Neural cell (in vitro differentiated cells): ENCODE measurements at regions not wholly inside any gene's neighbourhood (a gene's known extent, or its start where the extent isn't known, plus 50 kb on each side); places are given as distances from the start of the nearest gene placed in this dataset.

Source experiments
- H2AFZ ChIP-seq: fragments of 200-600, 300-800 bp; sonication (generic), shearing (Covaris generic); 2 replicates; pipeline ENCODE4 v1.6.0; 2014; ENCODE audit warnings: low read depth, mild to moderate bottlenecking, antibody characterized with exemption, low read length, moderate library complexity
- H3F3A ChIP-seq: fragments of 200-600 bp; shearing (Covaris generic); 2 replicates; pipeline ENCODE4 v1.6.1; 2016; ENCODE audit warnings: mild to moderate bottlenecking, moderate library complexity, mixed read lengths, antibody characterized with exemption, low read length; ENCODE audit not compliant: insufficient read depth, poor library complexity, severe bottlenecking
- H3K27ac ChIP-seq: fragments of 200-600, 300-800 bp; sonication (generic), shearing (Covaris generic); 2 replicates; pipeline ENCODE4 v1.5.1; 2014; ENCODE audit warnings: mild to moderate bottlenecking, low read length, moderate library complexity
- H3K27me3 ChIP-seq: fragments of 300-800, 200-600 bp; sonication (generic), shearing (Covaris generic); 2 replicates; pipeline ENCODE4 v1.6.0; 2014; ENCODE audit warnings: mild to moderate bottlenecking, low read depth, low read length, moderate library complexity; ENCODE audit not compliant: insufficient read depth
- H3K36me3 ChIP-seq: fragments of 300-800, 200-600 bp; sonication (generic), shearing (Covaris generic); 2 replicates; pipeline ENCODE4 v1.5.1; 2014; ENCODE audit warnings: mild to moderate bottlenecking, antibody characterized with exemption, low read length, moderate library complexity; ENCODE audit not compliant: insufficient read depth
- H3K4me2 ChIP-seq: fragments of 300-800, 200-600 bp; sonication (generic), shearing (Covaris generic); 2 replicates; pipeline ENCODE4 v1.6.0; 2014; ENCODE audit warnings: mild to moderate bottlenecking, low read length
- H3K4me3 ChIP-seq: fragments of 300-800, 200-600 bp; sonication (generic), shearing (Covaris generic); 2 replicates; pipeline ENCODE4 v1.5.1; 2014; ENCODE audit warnings: mild to moderate bottlenecking, low read length, moderate library complexity
- H3K79me2 ChIP-seq: fragments of 200-600 bp; shearing (Covaris generic); replicated peaks from 2 replicates; pipeline ENCODE4 v1.6.0; 2014; ENCODE audit warnings: mild to moderate bottlenecking, low read length, moderate library complexity; ENCODE audit not compliant: insufficient read depth
- H3K9ac ChIP-seq: fragments of 300-800, 200-600 bp; sonication (generic), shearing (Covaris generic); 2 replicates; pipeline ENCODE4 v1.6.1; 2016; ENCODE audit warnings: mild to moderate bottlenecking, low read length, mixed read lengths
- H3K9me2 ChIP-seq: fragments of 200-600 bp; shearing (Covaris generic); 2 replicates; pipeline ENCODE4 v1.6.1; 2016; ENCODE audit warnings: mild to moderate bottlenecking, low read length, mixed read lengths; ENCODE audit not compliant: insufficient read depth
- H3K9me3 ChIP-seq: fragments of 200-600, 300-800 bp; sonication (generic), shearing (Covaris generic); 2 replicates; pipeline ENCODE4 v1.6.1; 2016; ENCODE audit warnings: mild to moderate bottlenecking, mixed run types, low read length, moderate library complexity, mixed read lengths
- H4K20me1 ChIP-seq: fragments of 200-600 bp; shearing (Covaris generic); 2 replicates; pipeline ENCODE4 v1.6.1; 2016; ENCODE audit warnings: mild to moderate bottlenecking, mixed run types; ENCODE audit not compliant: insufficient read depth
- EP300 ChIP-seq: fragments of 450-650 bp; conservative IDR thresholded peaks from 2 replicates; pipeline ENCODE4 v1.6.1; 2014; ENCODE audit warnings: antibody characterized with exemption, mild to moderate bottlenecking, moderate library complexity; ENCODE audit not compliant: poor library complexity, severe bottlenecking
- EZH2 ChIP-seq: fragments of 200-600, 300-800 bp; shearing (Covaris generic), sonication (generic); IDR thresholded peaks from 2 replicates; pipeline ENCODE4 v1.6.1; 2014; ENCODE audit warnings: antibody characterized with exemption, low read length, borderline replicate concordance, mild to moderate bottlenecking; ENCODE audit not compliant: insufficient read depth, poor library complexity, severe bottlenecking
- MXI1 ChIP-seq: fragments of 450-650 bp; conservative IDR thresholded peaks from 2 replicates; pipeline ENCODE4 v1.6.1; 2014; ENCODE audit warnings: antibody characterized with exemption, mild to moderate bottlenecking; ENCODE audit not compliant: poor library complexity, severe bottlenecking
- POLR2AphosphoS5 ChIP-seq: IDR thresholded peaks from 2 replicates; pipeline ENCODE4 v1.6.1; 2012
- RAD21 ChIP-seq: fragments of 450-650 bp; conservative IDR thresholded peaks from 2 replicates; pipeline ENCODE4 v1.6.1; 2014; ENCODE audit warnings: antibody characterized with exemption, mild to moderate bottlenecking, moderate library complexity
- SMC3 ChIP-seq: fragments of 450-650 bp; conservative IDR thresholded peaks from 2 replicates; pipeline ENCODE4 v1.6.1; 2014; ENCODE audit warnings: antibody characterized with exemption, mild to moderate bottlenecking, moderate library complexity; ENCODE audit not compliant: poor library complexity
- TAF1 ChIP-seq: IDR thresholded peaks from 2 replicates; pipeline ENCODE4 v1.6.1; 2012; ENCODE audit warnings: low read depth
- TF ChIP-seq, protein P1 (sequence below): IDR thresholded peaks from 2 replicates; pipeline ENCODE4 v1.6.1; 2012; ENCODE audit warnings: borderline replicate concordance
- TF ChIP-seq, protein P2 (sequence below): fragments of 450-650 bp; IDR thresholded peaks from 2 replicates; pipeline ENCODE4 v1.5.1; 2014; ENCODE audit warnings: antibody characterized with exemption, mild to moderate bottlenecking, moderate library complexity; ENCODE audit not compliant: poor library complexity, severe bottlenecking

DNA sequence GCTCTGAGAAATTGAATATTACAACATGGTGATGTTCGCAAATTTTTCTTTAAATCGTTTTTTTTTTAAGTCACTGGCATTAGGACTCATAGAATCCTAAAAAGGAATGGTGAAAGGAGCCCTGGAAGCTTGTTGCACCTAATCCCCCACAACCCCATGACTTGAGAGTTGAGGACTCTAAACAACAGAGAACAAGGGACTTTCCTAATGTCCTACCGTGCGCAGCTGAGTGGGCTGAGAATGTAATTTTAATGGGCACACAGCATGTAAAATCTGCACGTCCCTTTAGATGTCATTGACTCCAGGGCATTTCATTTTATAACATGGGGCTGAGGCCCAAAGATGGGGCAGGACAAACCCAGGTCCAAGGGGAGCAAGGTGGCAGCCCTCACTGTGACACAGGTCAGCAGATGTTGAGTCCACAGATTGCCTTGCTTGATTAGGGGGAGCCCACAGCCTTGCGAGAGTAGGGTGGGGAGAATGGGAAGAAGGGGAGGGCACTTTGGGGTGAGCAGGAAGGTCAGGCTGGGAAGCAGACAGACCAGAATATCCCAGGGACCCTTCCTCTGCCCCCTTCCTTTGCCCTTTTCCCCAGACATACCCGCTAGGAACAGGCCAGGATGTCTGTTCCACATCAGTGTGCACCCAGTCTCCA, 208.4 kb upstream of the ZMIZ1 start:
- no peaks in the 10 kb centered on the region for H3F3A ChIP-seq
- no peak overlapping the region for H3K4me2 ChIP-seq
- H3K4me3 ChIP-seq = no peak overlapping the region
- H4K20me1 ChIP-seq = no peaks in the 10 kb centered on the region
- H3K9me3 ChIP-seq = no peaks in the 10 kb centered on the region
- H3K27ac ChIP-seq = no peak overlapping the region
- H3K79me2 ChIP-seq = no peaks in the 10 kb centered on the region
- H2AFZ ChIP-seq = no peak overlapping the region
- H3K36me3 ChIP-seq = no peaks in the 10 kb centered on the region
- H3K27me3 ChIP-seq = no peaks in the 10 kb centered on the region
- no peak overlapping the region for H3K9ac ChIP-seq
- H3K9me2 ChIP-seq = no peaks in the 10 kb centered on the region
- no peak for TF ChIP-seq RAD21
- no peak for TF ChIP-seq MXI1
- TF ChIP-seq, protein P1, sequence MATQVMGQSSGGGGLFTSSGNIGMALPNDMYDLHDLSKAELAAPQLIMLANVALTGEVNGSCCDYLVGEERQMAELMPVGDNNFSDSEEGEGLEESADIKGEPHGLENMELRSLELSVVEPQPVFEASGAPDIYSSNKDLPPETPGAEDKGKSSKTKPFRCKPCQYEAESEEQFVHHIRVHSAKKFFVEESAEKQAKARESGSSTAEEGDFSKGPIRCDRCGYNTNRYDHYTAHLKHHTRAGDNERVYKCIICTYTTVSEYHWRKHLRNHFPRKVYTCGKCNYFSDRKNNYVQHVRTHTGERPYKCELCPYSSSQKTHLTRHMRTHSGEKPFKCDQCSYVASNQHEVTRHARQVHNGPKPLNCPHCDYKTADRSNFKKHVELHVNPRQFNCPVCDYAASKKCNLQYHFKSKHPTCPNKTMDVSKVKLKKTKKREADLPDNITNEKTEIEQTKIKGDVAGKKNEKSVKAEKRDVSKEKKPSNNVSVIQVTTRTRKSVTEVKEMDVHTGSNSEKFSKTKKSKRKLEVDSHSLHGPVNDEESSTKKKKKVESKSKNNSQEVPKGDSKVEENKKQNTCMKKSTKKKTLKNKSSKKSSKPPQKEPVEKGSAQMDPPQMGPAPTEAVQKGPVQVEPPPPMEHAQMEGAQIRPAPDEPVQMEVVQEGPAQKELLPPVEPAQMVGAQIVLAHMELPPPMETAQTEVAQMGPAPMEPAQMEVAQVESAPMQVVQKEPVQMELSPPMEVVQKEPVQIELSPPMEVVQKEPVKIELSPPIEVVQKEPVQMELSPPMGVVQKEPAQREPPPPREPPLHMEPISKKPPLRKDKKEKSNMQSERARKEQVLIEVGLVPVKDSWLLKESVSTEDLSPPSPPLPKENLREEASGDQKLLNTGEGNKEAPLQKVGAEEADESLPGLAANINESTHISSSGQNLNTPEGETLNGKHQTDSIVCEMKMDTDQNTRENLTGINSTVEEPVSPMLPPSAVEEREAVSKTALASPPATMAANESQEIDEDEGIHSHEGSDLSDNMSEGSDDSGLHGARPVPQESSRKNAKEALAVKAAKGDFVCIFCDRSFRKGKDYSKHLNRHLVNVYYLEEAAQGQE = no peak
- TF ChIP-seq TAF1 = no peak
- TF ChIP-seq SMC3 = no peak
- TF ChIP-seq, protein P2, sequence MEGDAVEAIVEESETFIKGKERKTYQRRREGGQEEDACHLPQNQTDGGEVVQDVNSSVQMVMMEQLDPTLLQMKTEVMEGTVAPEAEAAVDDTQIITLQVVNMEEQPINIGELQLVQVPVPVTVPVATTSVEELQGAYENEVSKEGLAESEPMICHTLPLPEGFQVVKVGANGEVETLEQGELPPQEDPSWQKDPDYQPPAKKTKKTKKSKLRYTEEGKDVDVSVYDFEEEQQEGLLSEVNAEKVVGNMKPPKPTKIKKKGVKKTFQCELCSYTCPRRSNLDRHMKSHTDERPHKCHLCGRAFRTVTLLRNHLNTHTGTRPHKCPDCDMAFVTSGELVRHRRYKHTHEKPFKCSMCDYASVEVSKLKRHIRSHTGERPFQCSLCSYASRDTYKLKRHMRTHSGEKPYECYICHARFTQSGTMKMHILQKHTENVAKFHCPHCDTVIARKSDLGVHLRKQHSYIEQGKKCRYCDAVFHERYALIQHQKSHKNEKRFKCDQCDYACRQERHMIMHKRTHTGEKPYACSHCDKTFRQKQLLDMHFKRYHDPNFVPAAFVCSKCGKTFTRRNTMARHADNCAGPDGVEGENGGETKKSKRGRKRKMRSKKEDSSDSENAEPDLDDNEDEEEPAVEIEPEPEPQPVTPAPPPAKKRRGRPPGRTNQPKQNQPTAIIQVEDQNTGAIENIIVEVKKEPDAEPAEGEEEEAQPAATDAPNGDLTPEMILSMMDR = no peak

DNA sequence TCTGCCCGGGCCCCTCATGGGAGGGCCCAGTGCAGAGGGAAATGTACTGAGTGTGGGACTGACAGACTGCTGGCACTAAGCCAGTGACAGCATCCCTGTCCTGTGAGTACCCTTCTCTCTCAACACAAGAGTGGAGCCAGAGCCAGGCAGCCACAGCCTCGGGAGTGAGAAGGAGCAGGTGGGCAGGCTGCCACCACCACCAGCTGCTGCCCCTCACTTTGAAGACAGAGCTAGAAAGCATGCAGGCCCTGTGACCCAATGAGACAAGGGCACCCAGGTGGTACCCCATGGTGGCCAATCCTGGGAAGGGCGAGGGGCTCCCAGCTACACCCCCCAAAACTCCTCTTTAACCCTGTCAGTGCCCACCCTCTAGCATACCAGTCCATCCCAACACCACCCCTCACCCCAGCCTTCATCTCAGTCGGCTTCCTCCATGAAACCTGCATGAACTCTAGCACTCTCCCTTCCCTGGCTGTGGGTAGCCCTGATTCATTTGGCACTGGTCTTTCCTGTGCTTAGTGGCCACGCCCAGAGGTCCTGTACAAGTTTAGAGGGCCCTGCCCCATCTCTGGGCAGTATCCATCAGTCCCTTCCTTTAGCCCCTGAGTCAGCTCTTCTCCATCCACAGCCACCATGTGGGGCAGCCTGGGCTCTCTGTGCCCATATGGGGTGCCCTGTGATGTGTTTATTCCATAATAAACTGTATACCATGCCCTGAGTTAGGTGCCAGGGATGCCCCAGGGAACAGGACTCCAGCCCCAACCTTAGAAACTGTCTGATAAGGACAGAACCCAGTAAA, 207.0 kb upstream of the ZMIZ1 start:
- no peak overlapping the region for H3K4me3 ChIP-seq
- H3K79me2 ChIP-seq = no peaks in the 10 kb centered on the region
- H3K27me3 ChIP-seq = no peaks in the 10 kb centered on the region
- no peaks in the 10 kb centered on the region for H3K9me2 ChIP-seq
- H3K4me2 ChIP-seq = no peak overlapping the region
- no peak for TF ChIP-seq POLR2AphosphoS5
- no peak overlapping the region for H2AFZ ChIP-seq
- no peak overlapping the region for H3K27ac ChIP-seq
- H3F3A ChIP-seq = no peaks in the 10 kb centered on the region
- H3K36me3 ChIP-seq = no peaks in the 10 kb centered on the region
- no peaks in the 10 kb centered on the region for H3K9me3 ChIP-seq
- no peaks in the 10 kb centered on the region for H4K20me1 ChIP-seq
- no peak overlapping the region for H3K9ac ChIP-seq

DNA sequence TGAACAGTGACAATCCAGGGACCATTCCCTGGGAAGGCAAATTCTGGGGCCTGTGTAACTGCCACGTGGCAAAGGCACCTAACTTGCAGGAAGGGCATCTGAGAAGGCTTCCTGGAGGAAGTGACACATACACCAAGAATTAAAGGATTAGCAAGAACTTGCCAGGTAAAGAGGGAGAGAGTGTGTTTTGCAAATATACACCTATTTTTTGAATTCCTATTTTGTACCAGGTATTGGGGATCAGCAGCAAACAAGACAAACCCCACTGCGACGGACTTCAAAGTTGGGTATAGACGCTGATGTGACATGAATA, 206.5 kb upstream of the ZMIZ1 start:
- no peaks in the 10 kb centered on the region for H4K20me1 ChIP-seq
- H3K4me2 ChIP-seq = no peak overlapping the region
- H3K9ac ChIP-seq = no peak overlapping the region
- no peaks in the 10 kb centered on the region for H3F3A ChIP-seq
- no peaks in the 10 kb centered on the region for H3K27me3 ChIP-seq
- no peak overlapping the region for H3K27ac ChIP-seq
- H3K9me2 ChIP-seq = no peaks in the 10 kb centered on the region
- H3K36me3 ChIP-seq = no peaks in the 10 kb centered on the region
- H2AFZ ChIP-seq = no peak overlapping the region
- no peak for TF ChIP-seq TAF1
- TF ChIP-seq EP300 = no peak
- TF ChIP-seq POLR2AphosphoS5 = no peak
- TF ChIP-seq RAD21 = no peak
- TF ChIP-seq EZH2 = no peak
- TF ChIP-seq, protein P1 = no peak
- no peak for TF ChIP-seq SMC3
- no peak for TF ChIP-seq MXI1
- TF ChIP-seq, protein P2 = no peak
- H3K4me3 ChIP-seq = no peak overlapping the region
- no peaks in the 10 kb centered on the region for H3K9me3 ChIP-seq
- H3K79me2 ChIP-seq = no peaks in the 10 kb centered on the region
